Activated CD8-positive, alpha-beta memory T cell treated with anti-CD3 and anti-CD28 coated beads for 36 hours (primary cell): ENCODE measurements at regions not wholly inside any gene's neighbourhood (a gene's known extent, or its start where the extent isn't known, plus 50 kb on each side); places are given as distances from the start of the nearest gene placed in this dataset.

Experiments
- CTCF ChIA-PET: fragments of 350-600 bp; sonication (Branson Sonifier 250); formaldehyde crosslinking; loops from one replicate; lab custom pipeline; 2021; ENCODE audit warnings: antibody characterized with exemption; lab: Charles Lee
- POLR2A ChIA-PET: fragments of 350-600 bp; sonication (Branson Sonifier 250); formaldehyde crosslinking; loops from one replicate; lab custom pipeline; 2021; ENCODE audit warnings: antibody characterized with exemption; lab: Charles Lee

DNA sequence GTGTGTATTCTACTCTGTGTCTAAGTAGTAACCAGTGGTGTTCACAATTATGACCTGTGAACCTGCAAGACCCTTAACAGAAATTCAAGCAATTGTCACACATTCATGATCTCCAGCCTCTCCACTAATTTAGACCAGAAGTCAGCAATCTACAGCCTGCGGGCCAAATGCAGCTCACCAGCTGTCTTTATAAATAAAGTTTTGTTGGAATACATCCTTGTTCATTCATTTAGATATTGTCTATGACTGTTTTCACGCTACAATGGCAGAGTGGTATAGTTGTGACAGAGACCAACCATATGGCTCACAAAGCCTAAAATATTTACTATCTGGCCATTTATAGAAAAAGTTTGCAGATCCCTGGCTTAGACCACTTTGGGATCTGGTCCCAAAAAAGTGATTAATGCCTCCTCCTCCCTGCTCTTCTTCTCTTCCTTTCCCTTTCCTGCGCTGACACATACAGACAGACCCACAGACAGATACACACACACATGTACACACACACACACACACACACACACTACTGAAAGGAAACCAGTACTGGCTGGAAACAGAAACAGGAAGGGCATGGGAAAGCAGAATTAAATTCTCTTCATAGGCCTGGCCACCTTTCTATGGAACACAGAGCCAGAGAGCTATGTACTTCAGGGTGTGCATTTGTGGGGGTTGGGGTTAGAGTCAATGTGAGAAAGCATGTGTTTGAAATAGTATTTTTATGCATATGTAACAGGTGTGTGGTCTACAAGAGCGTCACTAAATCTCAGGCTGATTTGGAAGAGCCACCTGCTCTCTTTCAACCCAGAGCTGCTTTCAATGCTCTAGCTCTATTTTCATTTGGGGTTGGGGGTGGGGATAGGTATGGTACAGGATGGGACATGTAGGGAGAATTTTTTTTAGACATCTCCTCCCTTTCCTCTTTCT lies 49.7 kb upstream of the TMEM164 start:
- ChIA-PET POLR2A (no interaction called here), CTCF (no interaction called here)
